ENCODE measurements at regions not wholly inside any gene's neighbourhood (a gene's known extent, or its start where the extent isn't known, plus 50 kb on each side); places are given as distances from the start of the nearest gene placed in this dataset.
"Not testable (repeated sequence)": the region's sequence is repeated elsewhere in the genome, so short reads cannot be mapped to it uniquely, and the experiment has no call there.

DNA sequence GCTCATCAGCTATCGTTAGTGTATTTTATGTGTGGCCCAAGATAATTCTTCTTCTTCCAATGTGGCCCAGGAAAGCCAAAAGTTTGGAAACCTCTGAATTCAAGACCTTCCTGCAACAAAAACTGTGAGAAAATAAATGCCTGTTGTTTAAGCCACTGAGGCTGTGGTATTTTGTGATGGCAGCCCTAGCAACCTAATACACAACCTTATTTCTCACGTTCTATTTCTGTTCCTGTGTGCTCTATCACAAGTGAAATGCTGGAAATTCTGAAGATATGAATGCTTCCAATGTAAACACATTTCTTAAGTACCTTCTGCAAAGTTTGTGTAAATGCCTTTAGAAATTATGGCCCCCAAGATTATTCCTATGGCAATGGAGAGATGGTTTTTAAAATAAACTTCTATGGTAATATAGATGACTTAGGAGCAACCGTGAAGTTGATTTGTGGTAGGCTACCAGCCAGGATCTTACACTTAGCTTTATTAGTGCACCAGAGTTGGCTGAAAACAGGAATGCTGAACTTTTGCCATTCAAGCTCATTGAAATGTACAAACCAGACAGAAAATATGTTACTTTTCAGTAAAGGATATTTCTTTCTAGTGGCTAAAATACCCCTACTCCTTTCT, 148.0 kb downstream of the USP46 start:
- 28 to 33% (median 31%) methylated on average over 3 of the region's 3 CpGs for WGBS, 4 donors
- Histone ChIP-seq H3K36me3 (no peaks in the 10 kb centered on the region), H3K4me1 (peaks cover 0 to 39% (median 16%) of the 10 kb centered on the region in 12 donors), H3K27ac (peak overlapping the region in 11 of 12 donors; percentile 14 to 78 (median 53)), H3K27me3 (no peaks in the 10 kb centered on the region), H3K4me3 (no peak overlapping the region), H3K9me3 (peaks cover 0 to 2% (median 0%) of the 10 kb centered on the region in 12 donors)
- TF ChIP-seq, protein P1, sequence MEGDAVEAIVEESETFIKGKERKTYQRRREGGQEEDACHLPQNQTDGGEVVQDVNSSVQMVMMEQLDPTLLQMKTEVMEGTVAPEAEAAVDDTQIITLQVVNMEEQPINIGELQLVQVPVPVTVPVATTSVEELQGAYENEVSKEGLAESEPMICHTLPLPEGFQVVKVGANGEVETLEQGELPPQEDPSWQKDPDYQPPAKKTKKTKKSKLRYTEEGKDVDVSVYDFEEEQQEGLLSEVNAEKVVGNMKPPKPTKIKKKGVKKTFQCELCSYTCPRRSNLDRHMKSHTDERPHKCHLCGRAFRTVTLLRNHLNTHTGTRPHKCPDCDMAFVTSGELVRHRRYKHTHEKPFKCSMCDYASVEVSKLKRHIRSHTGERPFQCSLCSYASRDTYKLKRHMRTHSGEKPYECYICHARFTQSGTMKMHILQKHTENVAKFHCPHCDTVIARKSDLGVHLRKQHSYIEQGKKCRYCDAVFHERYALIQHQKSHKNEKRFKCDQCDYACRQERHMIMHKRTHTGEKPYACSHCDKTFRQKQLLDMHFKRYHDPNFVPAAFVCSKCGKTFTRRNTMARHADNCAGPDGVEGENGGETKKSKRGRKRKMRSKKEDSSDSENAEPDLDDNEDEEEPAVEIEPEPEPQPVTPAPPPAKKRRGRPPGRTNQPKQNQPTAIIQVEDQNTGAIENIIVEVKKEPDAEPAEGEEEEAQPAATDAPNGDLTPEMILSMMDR (IDR thresholded peaks at IDR 0.05): no peak
- TF ChIP-seq POLR2A (IDR thresholded peaks at IDR 0.05): no peak
- intact Hi-C loops (cut with DNase I): loop anchor here in 1 of 10 donors (10.0 kb wide), 1 partner anchor 126 kb away; no protein-coding TSS in a partner anchor
- peak in 3 of 4 donors; percentile 59 to 74 (median 73) for ATAC-seq
- DNase-seq: no peak

DNA sequence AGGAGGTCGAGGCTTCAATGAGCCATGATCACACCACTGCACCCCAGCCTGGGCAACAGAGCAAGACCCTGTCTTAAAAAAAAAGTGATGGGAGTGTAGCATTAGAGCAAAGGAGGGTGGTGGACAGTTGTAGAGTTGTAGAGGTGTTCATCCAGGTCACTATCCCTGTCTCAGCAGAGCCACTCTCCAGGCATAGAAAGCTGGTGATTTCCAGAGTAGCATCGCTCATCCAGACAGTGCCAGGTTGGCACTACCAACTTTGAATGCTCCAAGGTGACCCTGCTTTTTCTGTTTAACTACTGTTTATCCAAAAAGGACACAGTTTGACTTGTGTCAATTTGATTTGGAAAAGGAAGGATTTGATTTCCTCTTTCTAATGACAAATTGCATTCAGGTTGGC, 147.3 kb downstream of the USP46 start:
- ATAC-seq (peak; percentile 30 to 48 (median 42)), DNase-seq (no peak)
- Histone ChIP-seq H3K4me3 (no peak overlapping the region), H3K27ac (peak overlapping the region in 10 of 12 donors; percentile 22 to 78 (median 58)), H3K36me3 (no peaks in the 10 kb centered on the region), H3K27me3 (no peaks in the 10 kb centered on the region), H3K4me1 (peaks cover 0 to 39% (median 16%) of the 10 kb centered on the region in 12 donors), H3K9me3 (peaks cover 0 to 2% (median 0%) of the 10 kb centered on the region in 12 donors)
- intact Hi-C loops (cut with DNase I): loop anchor here in 1 of 10 donors (10.0 kb wide), 1 partner anchor 127 kb away; no protein-coding TSS in a partner anchor
- WGBS, 4 donors: 60 to 65% (median 62%) methylated on average over 2 of the region's 2 CpGs
- no peak for TF ChIP-seq POLR2A (IDR thresholded peaks at IDR 0.05)
- TF ChIP-seq, protein P1 (IDR thresholded peaks at IDR 0.05): no peak

DNA sequence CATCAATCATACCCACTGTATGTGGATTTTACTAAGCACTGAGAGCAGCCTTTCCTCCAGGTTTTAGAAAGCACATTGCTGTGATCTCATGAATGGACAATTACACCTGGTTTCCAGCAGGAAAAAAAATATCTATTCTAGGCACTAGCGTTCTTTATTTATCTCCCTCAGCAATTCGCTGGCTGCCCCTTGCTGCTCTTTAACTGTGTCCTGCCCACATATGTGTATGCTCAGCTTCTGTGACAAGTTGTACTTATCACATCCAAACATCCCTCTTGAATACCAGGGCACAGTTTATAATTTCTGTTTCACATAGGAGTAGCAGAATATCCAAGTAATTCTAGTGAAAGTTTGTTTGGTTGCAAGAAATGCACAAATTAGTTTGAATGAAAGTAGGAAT, 146.8 kb downstream of the USP46 start:
- TF ChIP-seq, protein P1 (IDR thresholded peaks at IDR 0.05): no peak
- no peak for TF ChIP-seq POLR2A (IDR thresholded peaks at IDR 0.05)
- Histone ChIP-seq H3K27ac (peak overlapping the region in 8 of 12 donors; percentile 22 to 78 (median 64)), H3K36me3 (no peaks in the 10 kb centered on the region), H3K4me3 (no peak overlapping the region), H3K9me3 (peaks cover 0 to 2% (median 0%) of the 10 kb centered on the region in 12 donors), H3K27me3 (no peaks in the 10 kb centered on the region), H3K4me1 (peaks cover 0 to 36% (median 15%) of the 10 kb centered on the region in 12 donors)
- peak in 3 of 4 donors; percentile 29 to 56 (median 42) for ATAC-seq
- DNase-seq: no peak
- WGBS, 4 donors: 11 to 23% (median 16%) methylated on average over 2 of the region's 2 CpGs
- intact Hi-C loops (cut with DNase I): loop anchor here in 1 of 10 donors (10.0 kb wide), 1 partner anchor 127 kb away; no protein-coding TSS in a partner anchor

DNA sequence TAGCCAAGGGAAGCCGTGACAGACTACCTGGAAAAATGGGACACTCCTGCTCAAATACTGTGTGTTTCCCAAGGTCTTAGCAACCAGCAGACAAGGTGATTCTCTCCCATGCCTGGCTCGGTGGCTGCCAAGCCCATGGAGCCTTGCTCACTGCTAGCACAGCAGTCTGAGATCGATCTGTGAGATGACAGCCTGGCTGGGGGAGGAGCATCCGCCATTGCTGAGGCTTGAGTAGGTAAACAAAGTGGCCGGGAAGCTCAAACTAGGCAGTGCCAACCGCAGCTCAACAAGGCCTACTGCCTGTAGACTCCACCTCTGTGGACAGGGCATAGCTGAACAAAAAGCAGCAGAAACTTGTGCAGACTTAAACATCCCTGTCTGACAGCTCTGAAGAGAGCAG, 137.0 kb downstream of the USP46 start:
- ATAC-seq; H3K9me3 ChIP-seq; H3K4me3 ChIP-seq; DNase-seq; H3K27me3 ChIP-seq; H3K36me3 ChIP-seq; H3K4me1 ChIP-seq; intact Hi-C loops (cut with DNase I): not testable (repeated sequence)
- H3K27ac ChIP-seq: peak overlapping the region in 1 of 12 donors; percentile 14
- 64 to 80% (median 75%) methylated on average over 5 to 6 of the region's 6 CpGs for WGBS, 4 donors
